NCI-H1105 (cell line): ENCODE measurements at regions not wholly inside any gene's neighbourhood (a gene's known extent, or its start where the extent isn't known, plus 50 kb on each side); places are given as distances from the start of the nearest gene placed in this dataset.
A peak's percentile ranks its signal among the peaks of the same experiment; 100 is the strongest.

Experiments
- DNase-seq: peaks from one replicate; lab custom pipeline; 2025; lab: John Stamatoyannopoulos, UW

DNA sequence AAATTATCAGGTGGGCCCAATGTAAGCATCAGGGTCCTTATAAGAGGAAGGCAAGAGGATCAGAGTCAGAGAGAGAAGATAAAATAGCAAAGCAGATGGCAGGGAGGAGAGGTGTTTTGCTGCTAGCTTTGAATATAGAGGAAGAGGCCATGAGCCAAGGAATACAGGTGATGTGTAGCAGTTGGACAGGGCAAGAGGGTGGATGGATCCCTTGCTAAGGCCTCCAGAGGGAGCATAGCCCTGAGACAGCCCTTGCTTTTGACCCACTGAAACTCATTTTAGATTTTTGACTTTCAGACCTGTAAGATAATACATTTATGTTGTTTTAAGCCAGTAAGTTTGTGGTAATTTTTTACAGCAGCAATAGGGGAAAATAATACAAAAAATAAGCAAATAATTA is 116.6 kb upstream of the PARD3B start:
- DNase-seq = no peak

DNA sequence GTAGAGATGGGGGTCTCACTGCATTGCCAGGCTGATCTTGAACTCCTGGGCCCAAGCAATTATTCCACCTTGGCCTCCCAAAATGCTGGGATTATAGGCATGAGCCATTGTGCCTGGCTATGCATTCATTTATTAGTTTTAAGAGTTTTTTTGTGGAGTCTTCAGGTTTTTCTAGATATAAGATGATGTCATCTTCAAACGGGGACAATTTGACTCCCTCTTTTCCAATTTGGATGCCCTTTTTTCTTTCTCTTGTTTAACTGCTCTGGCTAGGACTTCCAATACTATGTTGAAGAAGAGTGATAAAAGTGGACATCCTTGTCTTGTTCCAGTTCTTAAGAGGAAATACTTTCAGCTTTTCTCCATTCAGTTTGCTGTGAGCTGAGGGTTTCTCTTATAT is 113.7 kb upstream of the PARD3B start:
- DNase-seq = no peak

DNA sequence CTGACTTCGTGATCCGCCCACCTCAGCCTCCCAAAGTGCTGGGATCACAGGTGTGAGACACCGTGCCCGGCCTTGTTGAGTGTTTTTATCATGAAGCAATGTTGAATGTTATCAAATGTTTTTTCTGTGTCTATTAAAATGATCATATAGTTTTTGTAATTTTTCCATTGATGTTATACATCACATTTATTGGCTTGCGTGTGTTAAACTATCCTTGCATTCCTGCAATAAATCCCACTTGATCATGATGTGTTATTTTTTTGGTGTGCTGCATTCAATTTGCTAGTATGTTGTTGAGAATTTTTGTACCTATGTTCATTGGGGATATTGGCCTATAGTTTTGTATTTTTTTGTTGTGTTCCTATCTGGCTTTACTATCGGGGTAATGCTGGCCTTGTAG is 113.1 kb upstream of the PARD3B start:
- no peak for DNase-seq

- DNase-seq = no peak
These were observed 110.4 kb upstream of the PARD3B start for GRCh38 chr2:204434660-204435462.

GRCh38 chr2:204436230-204436629 is 109.0 kb upstream of the PARD3B start:
- DNase-seq = no peak

DNA sequence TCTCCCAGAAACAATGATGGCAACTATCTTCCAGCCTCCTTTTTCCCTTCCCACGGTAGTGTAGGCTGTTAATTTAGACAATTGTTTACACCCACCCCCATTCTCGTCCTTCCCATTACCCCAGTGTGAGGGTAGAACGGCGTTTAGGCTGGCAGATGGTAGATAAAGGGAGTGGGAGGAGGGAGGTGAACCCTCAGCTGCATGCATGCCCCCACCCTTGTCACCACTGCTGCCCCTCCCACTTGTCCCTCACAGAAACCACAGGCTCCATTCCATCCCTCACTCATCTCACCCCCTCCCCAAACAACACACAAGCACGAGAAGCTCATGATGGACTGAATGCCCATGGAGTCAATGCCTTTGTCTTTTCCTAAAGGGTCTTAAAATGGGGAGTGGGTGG is 107.9 kb upstream of the PARD3B start:
- no peak for DNase-seq

DNA sequence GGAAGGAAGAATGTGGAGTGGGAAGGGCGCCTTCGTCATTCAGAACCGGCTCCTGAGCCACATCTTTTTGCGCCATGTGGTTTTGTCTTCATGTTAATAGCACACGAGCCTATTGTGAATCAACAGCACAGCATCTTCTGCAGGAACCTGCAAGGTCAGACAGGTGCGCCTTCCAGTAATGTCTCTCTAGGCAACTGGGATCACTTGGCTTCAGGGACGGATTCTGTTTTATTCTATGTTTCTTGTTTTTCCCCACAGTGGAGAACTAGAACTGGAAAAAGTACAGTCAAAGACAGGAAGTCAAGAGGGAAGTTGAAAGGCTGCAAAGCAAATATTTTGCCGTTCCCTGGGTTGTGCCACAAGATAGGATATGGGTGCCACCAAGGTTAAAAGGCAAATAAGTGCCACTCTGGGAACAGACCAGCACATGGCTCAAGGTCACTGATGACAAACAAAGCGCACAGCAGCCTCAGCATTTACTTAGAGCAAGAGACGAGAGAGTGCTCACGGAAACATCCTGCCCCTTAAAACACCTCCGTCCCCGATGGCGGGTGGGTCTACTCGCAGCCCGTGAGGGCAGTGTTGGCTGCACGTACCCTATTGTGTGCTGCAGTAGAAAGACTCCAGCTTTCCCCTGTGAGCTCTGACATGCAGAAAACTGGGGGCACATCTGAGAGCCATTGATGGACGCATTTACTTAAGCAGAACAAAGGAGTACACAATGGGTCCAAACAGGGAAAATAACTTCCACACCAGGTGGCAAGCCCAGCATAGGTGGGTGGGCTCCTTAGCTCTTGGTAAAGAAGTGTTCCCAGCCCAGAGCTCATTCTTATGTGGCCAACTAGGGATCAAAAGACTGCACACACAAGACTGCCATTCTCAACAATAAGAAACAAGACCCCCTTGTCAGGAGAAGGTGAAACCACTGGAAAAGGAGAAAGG is 107.2 kb upstream of the PARD3B start:
- DNase-seq = no peak

DNA sequence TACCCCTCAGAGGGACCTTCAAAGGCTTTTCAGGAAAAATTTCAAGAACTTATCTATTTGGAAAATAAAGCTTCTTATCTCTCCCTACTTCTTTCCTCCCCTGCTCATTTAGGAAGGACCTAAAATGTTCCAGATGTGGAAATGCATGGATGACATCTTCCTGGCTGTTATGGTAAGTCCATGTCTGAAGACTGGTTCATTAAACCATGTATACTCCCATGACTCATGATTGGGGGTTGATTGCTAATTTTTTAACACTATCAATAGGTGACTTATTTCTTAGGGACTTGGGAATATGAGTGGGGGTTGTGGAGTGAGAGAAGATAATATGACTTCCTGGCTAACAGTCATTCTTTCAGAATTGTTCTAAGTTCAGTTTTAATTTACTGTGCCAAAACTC is 104.0 kb upstream of the PARD3B start:
- DNase-seq = no peak

DNA sequence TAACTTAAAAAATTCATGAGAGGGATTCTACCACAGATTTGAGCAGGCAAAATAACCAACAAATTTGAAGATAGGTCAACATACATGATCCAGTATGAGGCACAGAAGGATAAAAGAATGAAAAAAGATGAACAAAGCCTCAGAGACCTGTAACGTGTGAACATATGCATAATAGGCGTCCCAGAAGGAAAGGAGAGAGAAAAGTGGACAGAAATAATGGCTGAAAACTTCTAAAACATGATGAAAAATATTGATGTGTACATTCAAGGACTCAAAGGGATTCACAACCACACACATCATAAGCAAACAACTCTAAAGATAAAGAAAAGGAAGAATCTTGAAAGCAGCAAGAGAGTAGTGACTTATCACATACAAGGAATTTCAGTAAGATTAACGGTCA is 100.1 kb upstream of the PARD3B start:
- DNase-seq = no peak

GRCh38 chr2:204447722-204448121 is 97.6 kb upstream of the PARD3B start:
- DNase-seq = no peak

- no peak for DNase-seq
These were observed 95.3 kb upstream of the PARD3B start for GRCh38 chr2:204449977-204450376.

GRCh38 chr2:204451766-204452165 is 93.5 kb upstream of the PARD3B start:
- DNase-seq = no peak

DNA sequence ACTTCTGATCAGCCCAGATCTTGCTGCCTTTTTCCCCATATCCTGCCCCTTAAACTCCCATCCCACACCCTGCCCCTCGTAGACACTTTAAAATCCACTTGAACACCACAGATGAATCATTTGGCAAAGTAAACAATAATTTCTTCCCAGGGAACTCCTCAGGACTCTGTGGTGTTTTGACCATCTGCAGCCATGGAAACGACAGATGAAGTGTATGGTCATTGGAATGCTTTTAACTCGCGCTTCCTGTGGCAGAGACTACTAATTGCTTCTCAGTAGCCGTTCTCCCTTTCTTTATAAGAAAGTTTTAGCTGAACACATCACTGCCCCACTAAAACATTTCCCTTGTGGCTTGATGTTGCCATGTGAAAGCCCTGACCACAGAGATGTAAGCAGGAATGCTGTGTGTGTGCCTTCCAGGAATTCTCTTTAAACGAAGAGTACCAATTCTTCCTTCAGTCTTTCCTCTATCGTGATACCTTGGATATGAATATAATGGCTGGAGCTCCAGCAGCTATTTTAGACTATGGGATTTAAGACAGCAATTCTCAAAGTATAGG is 92.7 kb upstream of the PARD3B start:
- peak; percentile 21 for DNase-seq

DNA sequence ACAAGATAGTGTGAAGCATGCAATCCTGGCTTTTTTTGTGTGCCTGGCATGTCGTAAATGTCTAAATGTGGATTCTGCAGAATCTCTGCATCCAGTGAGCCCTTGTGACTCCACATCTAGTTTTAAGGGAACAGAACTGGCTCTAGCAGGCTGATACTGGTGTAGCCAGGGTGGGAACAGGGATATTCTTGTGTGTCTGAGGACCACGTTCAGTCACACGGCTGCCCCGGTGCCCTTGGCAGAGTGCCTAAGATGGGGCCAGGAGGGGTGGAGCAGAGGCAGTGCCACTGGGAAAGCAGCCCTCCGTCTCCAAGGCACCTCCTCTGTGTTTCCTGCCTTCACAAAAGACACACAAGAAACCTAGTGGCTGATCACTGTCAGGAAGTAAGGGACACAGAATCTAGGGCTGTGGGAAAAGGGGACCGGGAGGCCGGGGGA is 91.5 kb upstream of the PARD3B start:
- DNase-seq = no peak

GRCh38 chr2:204454672-204455380 is 90.4 kb upstream of the PARD3B start:
- DNase-seq = no peak

- no peak for DNase-seq
These were observed 76.4 kb upstream of the PARD3B start for GRCh38 chr2:204468746-204469429.

DNA sequence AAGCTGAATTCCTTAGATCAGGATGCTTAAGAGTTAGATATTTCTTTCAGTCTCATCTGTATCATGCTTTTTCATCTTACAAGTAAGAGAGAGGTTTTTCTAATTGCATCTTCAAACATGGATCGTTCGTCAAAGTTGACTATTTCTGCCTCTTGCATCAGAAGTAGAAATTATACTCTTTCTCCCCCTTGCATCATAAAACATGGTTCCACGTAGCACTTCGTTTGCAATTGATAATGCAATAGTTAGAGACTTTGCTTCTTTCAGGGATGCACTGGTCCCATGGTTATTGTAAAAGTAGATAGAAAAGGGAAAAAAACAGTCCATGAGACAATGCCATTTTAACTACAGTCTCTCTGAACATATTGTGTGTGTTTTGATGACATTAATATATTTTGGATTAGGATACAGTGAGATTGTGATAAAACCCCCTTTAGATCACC is 75.1 kb upstream of the PARD3B start:
- DNase-seq = no peak

DNA sequence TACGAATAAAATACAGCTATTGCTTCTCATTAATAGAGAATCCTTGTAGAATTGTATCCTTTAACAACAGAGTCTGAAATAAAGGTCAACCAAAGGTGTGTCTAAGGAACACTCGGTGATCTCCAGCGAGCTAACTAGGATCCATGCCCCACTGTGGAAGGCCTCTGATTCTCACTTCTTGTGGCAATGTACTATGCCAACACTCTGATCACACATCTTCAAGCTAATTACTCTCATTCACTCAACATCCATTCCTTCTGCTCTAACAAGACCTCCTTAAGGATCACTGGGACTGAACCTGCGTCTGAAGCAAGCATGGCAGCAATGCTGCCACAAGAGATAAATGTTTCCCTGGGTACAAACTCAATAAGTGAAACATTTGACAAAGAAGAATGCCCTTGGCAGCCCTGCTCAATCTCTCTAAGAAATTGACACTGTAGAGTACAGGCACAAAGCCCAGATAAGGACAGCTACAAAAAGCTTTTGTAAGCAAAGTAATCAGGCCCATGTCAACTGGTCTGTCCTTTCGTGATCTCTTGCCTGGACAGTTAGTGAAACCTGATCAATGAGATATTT is 74.6 kb upstream of the PARD3B start:
- DNase-seq = no peak

- DNase-seq = no peak
These were observed 72.9 kb upstream of the PARD3B start for GRCh38 chr2:204472375-204472774.

DNA sequence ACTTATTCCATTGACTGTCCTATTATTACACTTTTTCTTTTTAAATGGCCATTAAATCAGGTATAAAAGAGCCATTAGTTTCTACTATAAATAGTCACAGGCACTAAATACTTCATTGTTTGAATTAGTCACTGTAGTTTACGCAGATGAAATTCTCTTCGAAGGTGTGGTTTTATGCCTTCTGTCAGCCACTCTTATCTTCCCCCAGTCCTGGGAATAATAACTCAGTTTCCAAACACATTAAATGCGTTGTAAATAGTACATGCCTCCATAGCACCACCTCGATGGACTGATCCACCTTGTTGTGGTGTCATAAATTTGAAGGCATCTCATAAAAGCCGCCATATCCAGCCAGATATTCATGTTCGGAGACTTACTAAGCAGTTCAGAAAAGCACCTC is 72.1 kb upstream of the PARD3B start:
- DNase-seq = no peak

DNA sequence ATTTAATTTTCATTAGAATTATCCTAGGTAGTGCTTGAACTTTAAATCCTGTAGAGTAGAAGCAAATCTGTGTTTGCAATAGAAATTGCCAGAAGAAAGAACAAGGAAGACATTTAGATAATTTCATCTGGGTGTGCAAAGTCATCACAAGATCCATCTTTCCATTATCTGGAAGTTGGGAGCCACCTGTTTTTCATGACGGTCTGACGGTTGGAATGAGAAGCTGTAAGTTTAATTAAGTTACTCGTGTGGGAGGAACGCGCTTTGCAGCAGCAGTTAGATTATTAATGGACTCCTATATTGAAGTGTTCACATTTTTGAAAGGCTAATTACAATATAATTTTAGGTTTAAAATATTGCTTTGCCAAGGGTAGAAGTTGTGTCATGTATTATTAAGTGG is 69.9 kb upstream of the PARD3B start:
- no peak for DNase-seq
